MCF 10A (cell line): ENCODE measurements at regions not wholly inside any gene's neighbourhood (a gene's known extent, or its start where the extent isn't known, plus 50 kb on each side); places are given as distances from the start of the nearest gene placed in this dataset.

Source experiments
- BruUV-seq: library from RNA; stranded (reverse); fragments of 400-500 nt; replicated peaks from 2 replicates; lab custom pipeline; 2021; lab: Mats Ljungman, UMichigan
- CTCF ChIA-PET: fragments of 300-600 bp; sonication (Branson Sonifier 250); formaldehyde crosslinking; extraction: SDS; loops from one replicate; lab custom pipeline; 2021; ENCODE audit warnings: antibody characterized with exemption, inconsistent platforms; lab: Yijun Ruan, JAX
- POLR2A ChIA-PET: fragments of 300-600, 350-650 bp; sonication (Branson Sonifier 250); formaldehyde crosslinking; extraction: SDS; loops from one replicate; lab custom pipeline; 2020; ENCODE audit warnings: antibody characterized with exemption, inconsistent platforms; lab: Yijun Ruan, JAX
- DNase-seq: peaks from one replicate; pipeline ENCODE4 v3.0.0-alpha.2; 2018; ENCODE audit not compliant: unreplicated experiment
- H3K27ac Mint-ChIP-seq: one replicate; pipeline ENCODE4 v1.8.0; 2022; ENCODE audit warnings: mild to moderate bottlenecking, low read depth, mixed read lengths; ENCODE audit not compliant: unreplicated experiment
- H3K27me3 Mint-ChIP-seq: one replicate; pipeline ENCODE4 v1.8.0; 2022; ENCODE audit warnings: mixed read lengths; ENCODE audit not compliant: insufficient read depth, unreplicated experiment
- H3K36me3 Mint-ChIP-seq: one replicate; pipeline ENCODE4 v1.8.0; 2022; ENCODE audit warnings: mild to moderate bottlenecking, moderate library complexity, mixed read lengths; ENCODE audit not compliant: insufficient read depth, unreplicated experiment
- H3K4me1 Mint-ChIP-seq: one replicate; pipeline ENCODE4 v1.8.0; 2022; ENCODE audit warnings: mixed read lengths; ENCODE audit not compliant: insufficient read depth, unreplicated experiment
- H3K4me3 Mint-ChIP-seq: one replicate; pipeline ENCODE4 v1.8.0; 2022; ENCODE audit warnings: mild to moderate bottlenecking, moderate library complexity, mixed read lengths; ENCODE audit not compliant: unreplicated experiment
- H3K9me3 Mint-ChIP-seq: one replicate; pipeline ENCODE4 v1.8.0; 2022; ENCODE audit warnings: mixed read lengths; ENCODE audit not compliant: unreplicated experiment
- intact Hi-C: fragments of 100-400 bp; cut with micrococcal nuclease; formaldehyde crosslinking; loops from 2 replicates; pipeline ENCODE4 v1.14.1; 2022
- TF ChIP-seq, protein P1 (sequence below): fragments of 200-600 bp; IDR thresholded peaks from one replicate; pipeline ENCODE4 v1.8.0; 2022; ENCODE audit warnings: antibody characterized with exemption, mild to moderate bottlenecking; ENCODE audit not compliant: unreplicated experiment

DNA sequence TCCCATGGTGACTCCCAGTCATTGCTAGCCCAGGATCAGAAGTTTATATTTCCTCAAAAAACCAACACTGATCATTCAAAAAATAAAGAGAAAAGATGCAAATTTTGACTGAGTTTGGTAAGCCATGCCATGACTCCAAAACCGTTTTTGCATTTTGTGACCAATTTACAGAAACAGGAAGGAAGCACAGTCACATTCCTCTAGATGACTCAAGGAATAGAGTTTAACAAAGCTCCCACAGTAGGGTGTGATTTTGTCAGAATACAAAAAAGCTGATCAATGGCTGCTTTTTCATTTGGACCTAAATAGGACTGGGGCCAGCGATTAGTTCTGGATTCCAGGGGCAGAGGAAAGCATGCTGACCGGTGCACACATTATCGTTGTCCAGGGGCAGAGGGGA, 179.4 kb upstream of the AFDN start:
- H3K27me3 Mint-ChIP-seq = peaks cover 4% of the 10 kb centered on the region
- no peaks in the 10 kb centered on the region for H3K4me1 Mint-ChIP-seq
- H3K27ac Mint-ChIP-seq = no peak overlapping the region
- peaks cover 1% of the 10 kb centered on the region for H3K9me3 Mint-ChIP-seq
- no TSS peak for BruUV-seq
- POLR2A ChIA-PET = no interaction called here
- no peaks in the 10 kb centered on the region for H3K36me3 Mint-ChIP-seq
- H3K4me3 Mint-ChIP-seq = no peak overlapping the region
- intact Hi-C loops = no loop called here
- CTCF ChIA-PET = interaction anchor here (0.6 kb wide), 1 partner anchor 144 kb away, joined by 3 read pairs; no protein-coding TSS in a partner anchor
- TF ChIP-seq, protein P1, sequence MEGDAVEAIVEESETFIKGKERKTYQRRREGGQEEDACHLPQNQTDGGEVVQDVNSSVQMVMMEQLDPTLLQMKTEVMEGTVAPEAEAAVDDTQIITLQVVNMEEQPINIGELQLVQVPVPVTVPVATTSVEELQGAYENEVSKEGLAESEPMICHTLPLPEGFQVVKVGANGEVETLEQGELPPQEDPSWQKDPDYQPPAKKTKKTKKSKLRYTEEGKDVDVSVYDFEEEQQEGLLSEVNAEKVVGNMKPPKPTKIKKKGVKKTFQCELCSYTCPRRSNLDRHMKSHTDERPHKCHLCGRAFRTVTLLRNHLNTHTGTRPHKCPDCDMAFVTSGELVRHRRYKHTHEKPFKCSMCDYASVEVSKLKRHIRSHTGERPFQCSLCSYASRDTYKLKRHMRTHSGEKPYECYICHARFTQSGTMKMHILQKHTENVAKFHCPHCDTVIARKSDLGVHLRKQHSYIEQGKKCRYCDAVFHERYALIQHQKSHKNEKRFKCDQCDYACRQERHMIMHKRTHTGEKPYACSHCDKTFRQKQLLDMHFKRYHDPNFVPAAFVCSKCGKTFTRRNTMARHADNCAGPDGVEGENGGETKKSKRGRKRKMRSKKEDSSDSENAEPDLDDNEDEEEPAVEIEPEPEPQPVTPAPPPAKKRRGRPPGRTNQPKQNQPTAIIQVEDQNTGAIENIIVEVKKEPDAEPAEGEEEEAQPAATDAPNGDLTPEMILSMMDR = no peak
- DNase-seq = no peak

DNA sequence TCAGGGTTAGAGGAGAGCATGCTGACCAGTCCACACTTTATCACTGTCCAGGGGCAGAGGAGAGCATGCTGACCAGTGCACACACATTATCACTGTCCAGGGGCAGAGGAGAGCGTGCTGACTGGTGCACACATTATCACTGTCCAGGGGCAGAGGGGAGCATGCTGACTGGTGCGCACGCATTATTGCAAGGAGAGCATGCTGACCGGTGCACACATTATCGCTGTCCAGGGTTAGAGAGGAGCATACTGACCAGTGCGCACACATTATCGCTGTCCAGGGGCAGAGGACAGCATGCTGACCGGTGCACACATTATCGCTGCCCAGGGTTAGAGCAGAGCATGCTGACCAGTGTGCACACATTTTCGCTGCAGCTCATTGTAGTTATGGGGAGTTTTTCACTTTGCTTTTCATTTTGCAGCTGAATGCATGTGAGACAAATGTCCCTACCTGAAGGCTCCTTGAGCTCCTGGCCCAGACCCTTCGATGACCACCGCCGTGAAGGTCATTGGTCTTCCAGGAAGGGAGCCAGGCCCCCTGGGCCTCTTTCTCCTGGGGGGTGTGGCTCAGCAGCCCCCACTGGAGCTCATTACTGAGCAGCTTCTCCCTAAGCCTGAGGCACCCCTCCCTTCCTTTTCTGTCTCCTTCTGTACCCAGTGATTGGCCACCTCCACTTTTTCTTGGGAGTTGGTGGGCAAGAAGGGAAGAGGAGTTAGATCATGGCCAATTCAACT, 178.8 kb upstream of the AFDN start:
- peaks cover 2% of the 10 kb centered on the region for H3K9me3 Mint-ChIP-seq
- no peak overlapping the region for H3K4me3 Mint-ChIP-seq
- H3K4me1 Mint-ChIP-seq = no peaks in the 10 kb centered on the region
- no peak overlapping the region for H3K27ac Mint-ChIP-seq
- H3K27me3 Mint-ChIP-seq = no peaks in the 10 kb centered on the region
- ChIA-PET CTCF (no interaction called here), POLR2A (no interaction called here)
- no peaks in the 10 kb centered on the region for H3K36me3 Mint-ChIP-seq
- intact Hi-C loops = no loop called here
- TF ChIP-seq, protein P1 = no peak
- BruUV-seq = no TSS peak
- DNase-seq = no peak

DNA sequence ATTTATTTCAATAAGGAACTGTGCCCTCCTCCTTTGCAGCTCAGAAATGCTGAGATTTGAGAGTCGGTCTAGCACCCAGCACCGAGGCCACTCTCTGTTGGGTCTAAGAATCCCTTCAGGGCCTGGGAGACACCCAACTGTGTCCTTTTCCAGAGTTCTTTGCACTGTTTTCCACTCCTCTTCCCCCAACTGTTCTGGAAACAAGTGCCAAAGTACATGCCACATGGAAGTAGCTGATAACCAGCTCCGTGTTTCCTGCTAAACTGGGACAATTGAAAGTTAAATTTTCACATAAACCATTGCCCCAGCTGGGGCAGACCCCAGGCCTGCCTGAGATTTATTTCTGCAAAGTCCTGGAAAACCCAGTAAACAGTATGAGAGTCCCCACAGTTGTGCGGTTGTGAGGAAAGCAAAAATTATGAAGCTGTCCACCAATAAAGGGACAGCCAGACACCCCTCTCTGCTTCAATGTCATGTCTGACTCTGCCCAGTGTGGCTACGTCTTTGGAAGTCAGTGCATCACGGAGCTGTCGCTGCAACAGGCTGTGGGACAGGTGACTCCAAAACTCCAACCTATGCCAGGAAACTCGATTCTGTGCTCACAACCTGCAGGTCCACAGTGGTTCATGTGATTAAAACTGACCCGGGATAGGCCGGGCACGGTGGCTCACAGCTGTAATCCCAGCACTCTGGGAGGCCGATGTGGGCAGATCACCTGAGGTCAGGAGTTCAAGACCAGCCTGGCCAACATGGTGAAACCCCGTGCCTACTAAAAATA, 178.0 kb upstream of the AFDN start:
- BruUV-seq = no TSS peak
- Mint-ChIP-seq H3K9me3 (peaks cover 10% of the 10 kb centered on the region), H3K36me3 (no peaks in the 10 kb centered on the region), H3K27ac (no peak overlapping the region), H3K4me3 (no peak overlapping the region), H3K27me3 (no peaks in the 10 kb centered on the region), H3K4me1 (no peaks in the 10 kb centered on the region)
- DNase-seq = no peak
- ChIA-PET POLR2A (no interaction called here), CTCF (no interaction called here)
- TF ChIP-seq, protein P1 = no peak
- intact Hi-C loops = no loop called here

DNA sequence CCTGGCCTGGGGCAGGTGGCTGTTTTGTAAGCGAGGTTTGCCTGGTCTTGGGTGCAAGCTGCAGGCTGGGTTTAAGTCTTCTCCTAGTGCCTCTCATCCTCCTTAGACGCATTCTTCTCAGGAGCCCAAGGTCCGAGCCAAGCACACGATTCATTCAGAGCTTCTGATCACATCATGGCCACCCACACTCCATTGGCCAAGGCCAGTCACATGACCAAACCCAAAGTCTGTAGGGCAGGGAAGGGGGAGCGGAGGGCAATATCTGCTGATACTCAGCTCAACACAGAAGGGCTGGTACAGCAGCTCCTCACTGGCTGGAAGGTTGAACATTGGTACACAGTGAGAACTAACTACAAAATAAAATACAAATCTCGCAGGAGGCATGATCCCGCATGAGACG, 177.2 kb upstream of the AFDN start:
- Mint-ChIP-seq H3K27ac (no peak overlapping the region), H3K36me3 (no peaks in the 10 kb centered on the region), H3K4me1 (no peaks in the 10 kb centered on the region), H3K4me3 (no peak overlapping the region), H3K9me3 (peaks cover 13% of the 10 kb centered on the region), H3K27me3 (no peaks in the 10 kb centered on the region)
- ChIA-PET CTCF (no interaction called here), POLR2A (no interaction called here)
- no peak for DNase-seq
- BruUV-seq = no TSS peak
- intact Hi-C loops = no loop called here
- TF ChIP-seq, protein P1 = no peak
